Ishikawa (cell line): ENCODE measurements at regions not wholly inside any gene's neighbourhood (a gene's known extent, or its start where the extent isn't known, plus 50 kb on each side); places are given as distances from the start of the nearest gene placed in this dataset.

Source experiments
- CEBPB ChIP-seq: IDR thresholded peaks from 2 replicates; pipeline ENCODE4 v1.6.1; 2012
- CREB1 ChIP-seq: IDR thresholded peaks from 2 replicates; pipeline ENCODE4 v1.6.1; 2012; ENCODE audit warnings: low read depth
- EGR1 ChIP-seq: IDR thresholded peaks from 2 replicates; pipeline ENCODE4 v1.6.1; 2012
- EP300 ChIP-seq: IDR thresholded peaks from 2 replicates; pipeline ENCODE4 v1.6.1; 2012; ENCODE audit warnings: borderline replicate concordance
- FOXM1 ChIP-seq: IDR thresholded peaks from 2 replicates; pipeline ENCODE4 v1.6.1; 2012; ENCODE audit warnings: low read depth, borderline replicate concordance
- RAD21 ChIP-seq: IDR thresholded peaks from 2 replicates; pipeline ENCODE4 v1.6.1; 2012; ENCODE audit warnings: low read depth
- TAF1 ChIP-seq: IDR thresholded peaks from 2 replicates; pipeline ENCODE4 v1.6.1; 2012; ENCODE audit warnings: low read depth, mild to moderate bottlenecking
- TCF12 ChIP-seq: IDR thresholded peaks from 2 replicates; pipeline ENCODE4 v1.6.1; 2012; ENCODE audit warnings: low read depth
- TEAD4 ChIP-seq: IDR thresholded peaks from 2 replicates; pipeline ENCODE4 v1.6.1; 2012
- YY1 ChIP-seq: IDR thresholded peaks from 2 replicates; pipeline ENCODE4 v1.6.1; 2012; ENCODE audit warnings: low read depth
- TF ChIP-seq, protein P1 (sequence below): IDR thresholded peaks from 2 replicates; pipeline ENCODE4 v1.6.1; 2012
- TF ChIP-seq, protein P2 (sequence below): IDR thresholded peaks from 2 replicates; pipeline ENCODE4 v1.6.1; 2012

DNA sequence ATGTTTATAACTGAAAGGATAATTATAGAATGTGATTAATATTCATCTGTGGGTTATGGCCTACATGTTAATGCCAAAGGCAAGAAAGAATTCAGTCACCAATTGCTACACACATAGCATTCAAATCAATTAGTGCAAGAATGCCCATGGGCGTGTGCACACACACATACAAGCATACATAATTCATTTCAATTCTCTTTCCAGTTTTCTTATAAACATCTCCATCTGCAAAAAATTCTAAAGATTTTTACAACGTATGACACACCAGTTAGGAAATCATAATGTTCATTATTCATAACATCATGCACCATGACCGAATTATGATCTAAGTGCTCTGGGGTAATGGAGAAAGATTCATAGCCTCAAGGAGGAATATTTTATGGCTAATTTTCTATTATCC is 111.0 kb upstream of the ADTRP start:
- TF ChIP-seq EP300 (no peak), RAD21 (no peak), TEAD4 (no peak), CEBPB (no peak), FOXM1 (no peak), YY1 (no peak), CREB1 (no peak), TCF12 (no peak), TAF1 (no peak), EGR1 (no peak)
- TF ChIP-seq, protein P1, sequence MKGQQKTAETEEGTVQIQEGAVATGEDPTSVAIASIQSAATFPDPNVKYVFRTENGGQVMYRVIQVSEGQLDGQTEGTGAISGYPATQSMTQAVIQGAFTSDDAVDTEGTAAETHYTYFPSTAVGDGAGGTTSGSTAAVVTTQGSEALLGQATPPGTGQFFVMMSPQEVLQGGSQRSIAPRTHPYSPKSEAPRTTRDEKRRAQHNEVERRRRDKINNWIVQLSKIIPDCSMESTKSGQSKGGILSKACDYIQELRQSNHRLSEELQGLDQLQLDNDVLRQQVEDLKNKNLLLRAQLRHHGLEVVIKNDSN: no peak
- TF ChIP-seq, protein P2, sequence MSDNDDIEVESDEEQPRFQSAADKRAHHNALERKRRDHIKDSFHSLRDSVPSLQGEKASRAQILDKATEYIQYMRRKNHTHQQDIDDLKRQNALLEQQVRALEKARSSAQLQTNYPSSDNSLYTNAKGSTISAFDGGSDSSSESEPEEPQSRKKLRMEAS: no peak
